ENCODE measurements at regions not wholly inside any gene's neighbourhood (a gene's known extent, or its start where the extent isn't known, plus 50 kb on each side); places are given as distances from the start of the nearest gene placed in this dataset.

- ATAC-seq (ENCODE audit: low FRiP score in 2 of 2) (no peak), DNase-seq (no peak)
- no peak overlapping the region for H3K4me3 ChIP-seq
- no peaks in the 10 kb centered on the region for H3K4me1 ChIP-seq
- peaks cover 0 to 4% (median 0%) of the 10 kb centered on the region in 4 donors for H3K9me3 ChIP-seq
- 57 to 71% methylated on average over 4 of the region's 4 CpGs for WGBS, 2 donors
- H3K27ac ChIP-seq = no peak overlapping the region
- TF ChIP-seq CTCF (IDR thresholded peaks at IDR 0.05) = no peak
- TF ChIP-seq POLR2A (IDR thresholded peaks at IDR 0.05) = no peak
- TF ChIP-seq EP300 (IDR thresholded peaks at IDR 0.05) = no peak
- TF ChIP-seq POLR2AphosphoS5 (IDR thresholded peaks at IDR 0.05) = no peak
- no peaks in the 10 kb centered on the region for H3K27me3 ChIP-seq
- H3K36me3 ChIP-seq = no peaks in the 10 kb centered on the region
Measured at GRCh38 chr4:176593943-176594342, 198.8 kb downstream of the VEGFC start.

- ATAC-seq (ENCODE audit: low FRiP score in 2 of 2) (no peak), DNase-seq (no peak)
- no peak overlapping the region for H3K27ac ChIP-seq
- WGBS, 2 donors = 57% methylated on average over 1 of the region's 1 CpG
- TF ChIP-seq POLR2A (IDR thresholded peaks at IDR 0.05) = no peak
- TF ChIP-seq CTCF (IDR thresholded peaks at IDR 0.05) = no peak
- TF ChIP-seq POLR2AphosphoS5 (IDR thresholded peaks at IDR 0.05) = no peak
- TF ChIP-seq EP300 (IDR thresholded peaks at IDR 0.05) = no peak
- no peak overlapping the region for H3K4me3 ChIP-seq
- no peaks in the 10 kb centered on the region for H3K36me3 ChIP-seq
- H3K4me1 ChIP-seq = no peaks in the 10 kb centered on the region
- H3K27me3 ChIP-seq = no peaks in the 10 kb centered on the region
- peaks cover 0 to 4% (median 0%) of the 10 kb centered on the region in 4 donors for H3K9me3 ChIP-seq
Measured at GRCh38 chr4:176595257-176595656, 197.5 kb downstream of the VEGFC start.

- TF ChIP-seq CTCF (IDR thresholded peaks at IDR 0.05) (no peak), EP300 (IDR thresholded peaks at IDR 0.05) (no peak), POLR2A (IDR thresholded peaks at IDR 0.05) (no peak), POLR2AphosphoS5 (IDR thresholded peaks at IDR 0.05) (no peak)
- Histone ChIP-seq H3K4me1 (no peaks in the 10 kb centered on the region), H3K4me3 (no peak overlapping the region), H3K27ac (no peak overlapping the region), H3K27me3 (no peaks in the 10 kb centered on the region), H3K36me3 (no peaks in the 10 kb centered on the region), H3K9me3 (peaks cover 0 to 4% (median 0%) of the 10 kb centered on the region in 4 donors)
- ATAC-seq (ENCODE audit: low FRiP score in 2 of 2) (no peak), DNase-seq (no peak)
- WGBS, 2 donors = 96 to 99% methylated on average over 9 of the region's 9 CpGs
Measured at GRCh38 chr4:176601124-176601523, 191.6 kb downstream of the VEGFC start.

GRCh38 chr4:176607807-176608206 lies 184.9 kb downstream of the VEGFC start:
- H3K27ac ChIP-seq = no peak overlapping the region
- no peaks in the 10 kb centered on the region for H3K27me3 ChIP-seq
- no peaks in the 10 kb centered on the region for H3K4me1 ChIP-seq
- H3K4me3 ChIP-seq = no peak overlapping the region
- TF ChIP-seq EP300 (IDR thresholded peaks at IDR 0.05) = no peak
- no peaks in the 10 kb centered on the region for H3K36me3 ChIP-seq
- 92 to 97% methylated on average over 11 of the region's 11 CpGs for WGBS, 2 donors
- ATAC-seq (ENCODE audit: low FRiP score in 2 of 2) = no peak
- DNase-seq = no peak
- no peaks in the 10 kb centered on the region for H3K9me3 ChIP-seq

- H3K27me3 ChIP-seq = no peaks in the 10 kb centered on the region
- DNase-seq (no peak), ATAC-seq (ENCODE audit: low FRiP score in 2 of 2) (no peak)
- no peak for TF ChIP-seq POLR2AphosphoS5 (IDR thresholded peaks at IDR 0.05)
- TF ChIP-seq POLR2A (IDR thresholded peaks at IDR 0.05) = no peak
- no peak for TF ChIP-seq EP300 (IDR thresholded peaks at IDR 0.05)
- TF ChIP-seq CTCF (IDR thresholded peaks at IDR 0.05) = no peak
- no peaks in the 10 kb centered on the region for H3K36me3 ChIP-seq
- no peaks in the 10 kb centered on the region for H3K4me1 ChIP-seq
- 88 to 95% methylated on average over 2 of the region's 2 CpGs for WGBS, 2 donors
- H3K4me3 ChIP-seq = no peak overlapping the region
- no peak overlapping the region for H3K27ac ChIP-seq
- H3K9me3 ChIP-seq = no peaks in the 10 kb centered on the region
Measured at GRCh38 chr4:176608346-176608745, 184.4 kb downstream of the VEGFC start.
